ENCODE measurements at regions not wholly inside any gene's neighbourhood (a gene's known extent, or its start where the extent isn't known, plus 50 kb on each side); places are given as distances from the start of the nearest gene placed in this dataset.

GRCh38 chr2:138252587-138252986 lies 249.0 kb upstream of the SPOPL start:
- no peak for TF ChIP-seq CTCF (IDR thresholded peaks at IDR 0.05; ENCODE audit: insufficient read depth, low read depth, low read length)
- no peak overlapping the region for H3K4me3 ChIP-seq (ENCODE audit: low read depth, low read length)
- H3K27me3 ChIP-seq (ENCODE audit: control insufficient read depth, insufficient read depth, low read length): no peaks in the 10 kb centered on the region
- DNase-seq (ENCODE audit: low read depth): no peak
- ChIA-PET CTCF (no interaction called here), POLR2A (no interaction called here)
- H3K36me3 ChIP-seq (ENCODE audit: control insufficient read depth, insufficient read depth, low read length): no peaks in the 10 kb centered on the region

- CTCF ChIA-PET: no interaction called here
- no peak for DNase-seq (ENCODE audit: low read depth)
- no peak for TF ChIP-seq CTCF (IDR thresholded peaks at IDR 0.05; ENCODE audit: insufficient read depth, low read depth, low read length)
- Histone ChIP-seq H3K4me3 (ENCODE audit: low read depth, low read length) (no peak overlapping the region), H3K36me3 (ENCODE audit: control insufficient read depth, insufficient read depth, low read length) (no peaks in the 10 kb centered on the region), H3K27me3 (ENCODE audit: control insufficient read depth, insufficient read depth, low read length) (no peaks in the 10 kb centered on the region)
- POLR2A ChIA-PET: no interaction called here
These were observed 245.9 kb upstream of the SPOPL start for GRCh38 chr2:138255670-138256069.

- ChIA-PET CTCF (no interaction called here), POLR2A (interaction anchor here (0.6 kb wide), 1 partner anchor 25 kb away, joined by 3 read pairs; no protein-coding TSS in a partner anchor)
- Histone ChIP-seq H3K36me3 (ENCODE audit: control insufficient read depth, insufficient read depth, low read length) (no peaks in the 10 kb centered on the region), H3K27me3 (ENCODE audit: control insufficient read depth, insufficient read depth, low read length) (no peaks in the 10 kb centered on the region), H3K4me3 (ENCODE audit: low read depth, low read length) (no peak overlapping the region)
- no peak for TF ChIP-seq CTCF (IDR thresholded peaks at IDR 0.05; ENCODE audit: insufficient read depth, low read depth, low read length)
- DNase-seq (ENCODE audit: low read depth): no peak
These were observed 234.2 kb upstream of the SPOPL start for GRCh38 chr2:138267161-138267901.

GRCh38 chr2:138267902-138268254 lies 233.7 kb upstream of the SPOPL start:
- H3K4me3 ChIP-seq (ENCODE audit: low read depth, low read length): no peak overlapping the region
- no peak for DNase-seq (ENCODE audit: low read depth)
- ChIA-PET POLR2A (no interaction called here), CTCF (no interaction called here)
- no peak for TF ChIP-seq CTCF (IDR thresholded peaks at IDR 0.05; ENCODE audit: insufficient read depth, low read depth, low read length)
- no peaks in the 10 kb centered on the region for H3K36me3 ChIP-seq (ENCODE audit: control insufficient read depth, insufficient read depth, low read length)
- no peaks in the 10 kb centered on the region for H3K27me3 ChIP-seq (ENCODE audit: control insufficient read depth, insufficient read depth, low read length)

- Histone ChIP-seq H3K4me3 (ENCODE audit: low read depth, low read length) (no peak overlapping the region), H3K36me3 (ENCODE audit: control insufficient read depth, insufficient read depth, low read length) (no peaks in the 10 kb centered on the region), H3K27me3 (ENCODE audit: control insufficient read depth, insufficient read depth, low read length) (no peaks in the 10 kb centered on the region)
- ChIA-PET POLR2A (no interaction called here), CTCF (interaction anchor here (0.6 to 0.8 kb wide), 2 partner anchors 15 to 307 kb away, joined by 3 to 4 read pairs; no protein-coding TSS in a partner anchor)
- no peak for TF ChIP-seq CTCF (IDR thresholded peaks at IDR 0.05; ENCODE audit: insufficient read depth, low read depth, low read length)
- DNase-seq (ENCODE audit: low read depth): no peak
These were observed 231.8 kb upstream of the SPOPL start for GRCh38 chr2:138269765-138270164.

All from BJ (cell line).